ENCODE measurements at regions not wholly inside any gene's neighbourhood (a gene's known extent, or its start where the extent isn't known, plus 50 kb on each side); places are given as distances from the start of the nearest gene placed in this dataset.
"Not testable (repeated sequence)": the region's sequence is repeated elsewhere in the genome, so short reads cannot be mapped to it uniquely, and the experiment has no call there.

GRCh38 chr7:131935180-131935579, 378.8 kb upstream of the PODXL start:
- H3K27me3 Mint-ChIP-seq (ENCODE audit: insufficient read depth) = peaks cover 3% of the 10 kb centered on the region
- no peaks in the 10 kb centered on the region for H3K4me1 Mint-ChIP-seq (ENCODE audit: low read depth)
- intact Hi-C loops (cut with micrococcal nuclease) = no loop called here
- H3K36me3 Mint-ChIP-seq (ENCODE audit: low read depth) = no peaks in the 10 kb centered on the region
- DNase-seq (ENCODE audit: low spot score) = no peak
- no peak overlapping the region for H3K27ac Mint-ChIP-seq
- no peaks in the 10 kb centered on the region for H3K9me3 Mint-ChIP-seq
- H3K4me3 Mint-ChIP-seq = no peak overlapping the region

- H3K27ac Mint-ChIP-seq = no peak overlapping the region
- no peak for DNase-seq (ENCODE audit: low spot score)
- no peak overlapping the region for H3K4me3 Mint-ChIP-seq
- H3K27me3 Mint-ChIP-seq (ENCODE audit: insufficient read depth) = no peaks in the 10 kb centered on the region
- intact Hi-C loops (cut with micrococcal nuclease) = no loop called here
- no peaks in the 10 kb centered on the region for H3K36me3 Mint-ChIP-seq (ENCODE audit: low read depth)
- no peaks in the 10 kb centered on the region for H3K4me1 Mint-ChIP-seq (ENCODE audit: low read depth)
- H3K9me3 Mint-ChIP-seq = no peaks in the 10 kb centered on the region
Measured at GRCh38 chr7:131934452-131934851, 378.0 kb upstream of the PODXL start.

- H3K27ac Mint-ChIP-seq = no peak overlapping the region
- no peak overlapping the region for H3K4me3 Mint-ChIP-seq
- no peaks in the 10 kb centered on the region for H3K4me1 Mint-ChIP-seq (ENCODE audit: low read depth)
- H3K36me3 Mint-ChIP-seq (ENCODE audit: low read depth) = no peaks in the 10 kb centered on the region
- no peaks in the 10 kb centered on the region for H3K9me3 Mint-ChIP-seq
- no peaks in the 10 kb centered on the region for H3K27me3 Mint-ChIP-seq (ENCODE audit: insufficient read depth)
- DNase-seq (ENCODE audit: low spot score) = no peak
- intact Hi-C loops (cut with micrococcal nuclease) = no loop called here
Measured at GRCh38 chr7:131933751-131934289, 377.4 kb upstream of the PODXL start.

GRCh38 chr7:131933219-131933618, 376.8 kb upstream of the PODXL start:
- H3K9me3 Mint-ChIP-seq; H3K27me3 Mint-ChIP-seq (ENCODE audit: insufficient read depth); H3K4me1 Mint-ChIP-seq (ENCODE audit: low read depth); DNase-seq (ENCODE audit: low spot score); H3K36me3 Mint-ChIP-seq (ENCODE audit: low read depth); H3K4me3 Mint-ChIP-seq; intact Hi-C loops (cut with micrococcal nuclease); H3K27ac Mint-ChIP-seq: not testable (repeated sequence)

GRCh38 chr7:131932271-131932670, 375.8 kb upstream of the PODXL start:
- H3K4me1 Mint-ChIP-seq (ENCODE audit: low read depth) = no peaks in the 10 kb centered on the region
- H3K9me3 Mint-ChIP-seq = no peaks in the 10 kb centered on the region
- H3K27ac Mint-ChIP-seq = no peak overlapping the region
- intact Hi-C loops (cut with micrococcal nuclease) = no loop called here
- H3K27me3 Mint-ChIP-seq (ENCODE audit: insufficient read depth) = no peaks in the 10 kb centered on the region
- DNase-seq (ENCODE audit: low spot score) = no peak
- H3K36me3 Mint-ChIP-seq (ENCODE audit: low read depth) = no peaks in the 10 kb centered on the region
- H3K4me3 Mint-ChIP-seq = no peak overlapping the region

- H3K27me3 Mint-ChIP-seq (ENCODE audit: insufficient read depth) = no peaks in the 10 kb centered on the region
- H3K9me3 Mint-ChIP-seq = no peaks in the 10 kb centered on the region
- no peaks in the 10 kb centered on the region for H3K36me3 Mint-ChIP-seq (ENCODE audit: low read depth)
- H3K27ac Mint-ChIP-seq = no peak overlapping the region
- intact Hi-C loops (cut with micrococcal nuclease) = no loop called here
- no peak for DNase-seq (ENCODE audit: low spot score)
- H3K4me1 Mint-ChIP-seq (ENCODE audit: low read depth) = no peaks in the 10 kb centered on the region
- no peak overlapping the region for H3K4me3 Mint-ChIP-seq
Measured at GRCh38 chr7:131931370-131931769, 374.9 kb upstream of the PODXL start.

GRCh38 chr7:131929632-131930031, 373.2 kb upstream of the PODXL start:
- Mint-ChIP-seq H3K9me3 (no peaks in the 10 kb centered on the region), H3K27me3 (ENCODE audit: insufficient read depth) (no peaks in the 10 kb centered on the region), H3K4me3 (no peak overlapping the region), H3K27ac (no peak overlapping the region), H3K4me1 (ENCODE audit: low read depth) (no peaks in the 10 kb centered on the region), H3K36me3 (ENCODE audit: low read depth) (no peaks in the 10 kb centered on the region)
- DNase-seq (ENCODE audit: low spot score) = no peak
- intact Hi-C loops (cut with micrococcal nuclease) = no loop called here

GRCh38 chr7:131927770-131928423, 371.5 kb upstream of the PODXL start:
- Mint-ChIP-seq H3K9me3 (no peaks in the 10 kb centered on the region), H3K4me1 (ENCODE audit: low read depth) (no peaks in the 10 kb centered on the region), H3K36me3 (ENCODE audit: low read depth) (no peaks in the 10 kb centered on the region), H3K4me3 (no peak overlapping the region), H3K27ac (no peak overlapping the region), H3K27me3 (ENCODE audit: insufficient read depth) (no peaks in the 10 kb centered on the region)
- intact Hi-C loops (cut with micrococcal nuclease) = no loop called here
- no peak for DNase-seq (ENCODE audit: low spot score)

GRCh38 chr7:131925636-131926035, 369.2 kb upstream of the PODXL start:
- Mint-ChIP-seq H3K4me1 (ENCODE audit: low read depth) (no peaks in the 10 kb centered on the region), H3K4me3 (no peak overlapping the region), H3K27me3 (ENCODE audit: insufficient read depth) (no peaks in the 10 kb centered on the region), H3K36me3 (ENCODE audit: low read depth) (no peaks in the 10 kb centered on the region), H3K27ac (no peak overlapping the region), H3K9me3 (no peaks in the 10 kb centered on the region)
- intact Hi-C loops (cut with micrococcal nuclease) = no loop called here
- no peak for DNase-seq (ENCODE audit: low spot score)

- H3K4me1 Mint-ChIP-seq (ENCODE audit: low read depth) = no peaks in the 10 kb centered on the region
- H3K36me3 Mint-ChIP-seq (ENCODE audit: low read depth) = no peaks in the 10 kb centered on the region
- no peaks in the 10 kb centered on the region for H3K27me3 Mint-ChIP-seq (ENCODE audit: insufficient read depth)
- intact Hi-C loops (cut with micrococcal nuclease) = no loop called here
- H3K9me3 Mint-ChIP-seq = no peaks in the 10 kb centered on the region
- H3K27ac Mint-ChIP-seq = no peak overlapping the region
- no peak for DNase-seq (ENCODE audit: low spot score)
- no peak overlapping the region for H3K4me3 Mint-ChIP-seq
Measured at GRCh38 chr7:131924857-131925256, 368.4 kb upstream of the PODXL start.

- H3K36me3 Mint-ChIP-seq (ENCODE audit: low read depth); intact Hi-C loops (cut with micrococcal nuclease): not testable (repeated sequence)
Measured at GRCh38 chr7:131922948-131923347, 366.5 kb upstream of the PODXL start.

GRCh38 chr7:131921016-131921415, 364.6 kb upstream of the PODXL start:
- H3K4me3 Mint-ChIP-seq = no peak overlapping the region
- intact Hi-C loops (cut with micrococcal nuclease) = no loop called here
- no peaks in the 10 kb centered on the region for H3K4me1 Mint-ChIP-seq (ENCODE audit: low read depth)
- no peaks in the 10 kb centered on the region for H3K36me3 Mint-ChIP-seq (ENCODE audit: low read depth)
- no peaks in the 10 kb centered on the region for H3K27me3 Mint-ChIP-seq (ENCODE audit: insufficient read depth)
- H3K27ac Mint-ChIP-seq = no peak overlapping the region
- DNase-seq (ENCODE audit: low spot score) = no peak
- no peaks in the 10 kb centered on the region for H3K9me3 Mint-ChIP-seq

More at GRCh38 chr7:131922948-131923347, 366.5 kb upstream of the PODXL start:
- not testable (repeated sequence) for H3K4me1 Mint-ChIP-seq (ENCODE audit: low read depth); H3K27ac Mint-ChIP-seq; H3K9me3 Mint-ChIP-seq; H3K27me3 Mint-ChIP-seq (ENCODE audit: insufficient read depth); H3K4me3 Mint-ChIP-seq; DNase-seq (ENCODE audit: low spot score)

- Mint-ChIP-seq H3K36me3 (ENCODE audit: low read depth) (no peaks in the 10 kb centered on the region), H3K27ac (no peak overlapping the region), H3K4me3 (no peak overlapping the region), H3K9me3 (no peaks in the 10 kb centered on the region), H3K4me1 (ENCODE audit: low read depth) (no peaks in the 10 kb centered on the region), H3K27me3 (ENCODE audit: insufficient read depth) (no peaks in the 10 kb centered on the region)
- no peak for DNase-seq (ENCODE audit: low spot score)
- intact Hi-C loops (cut with micrococcal nuclease) = no loop called here
Measured at GRCh38 chr7:131919920-131920709, 363.7 kb upstream of the PODXL start.

Measured in activated T-helper 1 cell treated with anti-CD3 and anti-CD28 coated beads, Interleukin-12 subunit alpha, Interleukin-12 subunit beta, Interleukin-2, Interleukin-4 antibody, amounts not matched to agents 30 ng/mL and 10 ng/mL and 1 ng/mL, durations not matched to agents 14 hours and 24 hours and 36 hours (primary cell).